Middle frontal gyrus (tissue), 1 donor: ENCODE measurements at regions not wholly inside any gene's neighbourhood (a gene's known extent, or its start where the extent isn't known, plus 50 kb on each side); places are given as distances from the start of the nearest gene placed in this dataset.

Experiments
- DNase-seq: peaks from one replicate; pipeline ENCODE4 v3.0.0-alpha.2; 2015; ENCODE audit warnings: low spot score; ENCODE audit errors: extremely low spot score

DNA sequence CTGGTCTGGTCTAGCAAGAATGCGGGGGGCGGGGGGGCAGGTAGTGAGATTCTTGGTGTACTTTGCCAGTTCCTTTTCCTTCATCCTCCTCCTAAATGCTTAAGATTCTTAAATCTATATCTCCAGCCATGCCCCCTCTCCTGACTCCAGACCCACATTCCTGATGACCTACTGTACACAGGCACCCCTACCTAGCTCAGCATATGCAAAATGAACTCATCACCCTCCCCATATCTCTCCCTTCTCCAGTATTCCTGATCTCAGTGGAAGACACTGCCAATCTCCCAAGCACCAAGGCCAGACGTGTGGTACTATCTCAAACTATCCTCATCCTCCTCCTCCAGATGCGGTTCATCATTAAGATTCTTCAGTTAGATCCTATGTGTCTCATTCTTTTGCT, 215.8 kb downstream of the SPTSSA start:
- no peak for DNase-seq

DNA sequence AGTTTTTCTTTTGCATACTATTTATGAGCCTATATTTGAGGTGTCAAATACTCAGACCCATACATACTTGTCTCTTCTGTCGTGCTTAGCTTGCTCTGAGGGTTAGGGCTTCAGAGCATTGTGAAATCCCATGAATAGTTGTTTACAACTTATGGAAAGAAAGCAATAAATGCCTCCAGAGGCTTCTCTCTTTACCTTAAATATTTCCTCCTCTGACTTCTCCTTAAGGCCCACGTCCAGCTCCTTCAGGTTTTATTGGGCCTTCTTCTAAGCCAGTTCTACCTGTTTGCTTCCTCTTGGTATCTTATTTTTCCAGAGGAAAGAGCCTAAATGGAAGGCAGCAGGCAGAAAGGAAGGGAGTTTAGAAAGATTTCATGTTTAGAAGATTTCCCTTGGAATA, 218.6 kb downstream of the SPTSSA start:
- DNase-seq = no peak

DNA sequence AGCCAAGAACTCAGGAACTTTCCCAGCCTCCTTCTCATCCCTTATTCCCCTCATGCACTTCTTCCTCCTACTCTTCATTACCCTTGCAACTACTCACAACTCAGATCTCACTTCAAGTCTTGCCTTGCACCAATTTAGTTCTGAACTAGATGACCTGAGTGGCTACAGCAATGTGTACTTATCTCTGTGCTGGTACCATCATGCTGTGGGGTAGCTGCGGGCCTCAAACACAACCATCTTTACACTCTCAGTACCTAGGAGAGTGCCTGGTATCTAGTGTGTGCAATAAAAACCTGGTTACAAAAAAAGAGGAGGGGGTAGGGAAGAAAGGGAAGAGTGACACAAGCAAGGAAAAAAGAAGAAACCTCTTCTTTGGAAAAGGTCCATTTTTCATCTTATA, 219.0 kb downstream of the SPTSSA start:
- no peak for DNase-seq

DNA sequence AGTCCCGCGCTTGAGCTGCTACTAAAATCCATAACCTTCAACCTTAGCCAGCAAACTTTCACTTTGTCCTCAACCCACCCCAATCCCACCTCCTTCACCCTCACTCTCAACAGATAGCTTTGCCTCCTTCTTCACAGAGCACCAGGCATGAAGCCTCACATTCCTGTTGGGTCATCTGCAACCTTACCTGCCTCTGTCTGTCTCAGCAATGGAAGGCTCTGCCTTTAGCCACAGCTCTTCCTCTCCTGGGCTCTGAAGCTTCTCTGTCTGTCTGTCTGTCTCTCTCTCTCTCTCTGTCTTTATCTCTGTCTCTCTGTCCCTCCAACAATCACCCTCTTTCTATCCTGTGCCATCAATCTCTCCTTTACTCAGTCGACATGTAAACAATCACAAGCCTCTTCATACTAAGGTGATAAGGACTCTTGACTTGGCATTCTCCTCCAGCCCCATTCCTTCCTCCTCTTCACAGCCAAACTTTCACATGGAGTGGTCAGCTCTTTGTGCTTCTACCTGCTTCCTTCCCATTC, 220.8 kb downstream of the SPTSSA start:
- no peak for DNase-seq

DNA sequence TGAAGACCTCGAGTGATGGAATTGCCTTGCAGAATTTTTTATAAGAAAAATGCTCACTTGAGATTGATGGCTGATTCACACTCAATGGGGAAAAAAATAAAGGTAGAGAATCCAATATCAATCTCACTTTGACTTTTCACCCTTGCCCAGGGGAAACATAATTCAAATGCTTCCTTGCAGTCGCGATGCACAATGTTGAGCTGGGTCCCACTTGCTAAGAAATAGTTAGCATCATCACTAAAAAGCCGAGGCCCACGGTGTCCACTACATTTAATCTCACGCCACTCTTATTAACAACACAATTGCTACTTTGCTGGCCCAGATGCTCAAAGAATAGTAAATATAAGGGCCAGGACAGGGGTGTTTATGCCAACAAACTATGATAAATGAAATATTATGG, 223.4 kb downstream of the SPTSSA start:
- DNase-seq = no peak

DNA sequence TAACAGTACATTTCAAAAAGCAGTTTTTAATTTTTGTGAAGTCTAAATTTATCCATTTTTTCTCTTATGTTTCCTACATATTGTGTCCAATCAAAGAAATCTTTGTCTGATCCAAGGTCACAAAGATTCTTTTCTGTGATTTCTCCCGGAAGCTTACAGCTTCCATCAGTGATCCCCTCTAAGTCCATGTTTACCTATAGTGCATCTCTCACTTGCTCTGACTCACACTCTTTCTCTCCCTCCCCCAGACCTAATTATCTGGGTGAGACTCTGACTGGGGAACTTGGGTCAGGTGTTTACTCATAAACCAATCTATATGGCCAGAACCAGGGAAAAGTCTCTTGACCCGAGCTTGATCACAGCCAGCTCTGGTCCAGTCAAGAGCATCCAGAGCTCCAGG, 224.4 kb downstream of the SPTSSA start:
- no peak for DNase-seq

DNA sequence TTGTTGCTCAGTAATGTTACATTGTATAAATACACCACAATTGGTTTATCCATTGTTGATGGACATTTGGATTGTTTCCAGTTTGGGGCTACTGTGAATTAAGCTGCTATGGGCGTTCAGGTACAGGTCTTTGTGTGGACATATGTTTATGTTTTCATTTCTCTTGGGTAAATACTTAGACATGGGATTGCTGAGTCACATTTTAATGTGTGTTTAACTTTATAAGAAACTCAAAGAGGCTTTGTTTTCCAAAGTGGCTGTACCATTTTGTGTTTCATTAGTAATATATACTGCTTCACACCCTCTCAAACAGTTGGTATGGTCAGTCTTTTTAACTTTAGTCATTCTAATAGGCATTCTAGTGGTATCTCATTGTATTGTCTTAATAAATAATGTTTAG, 225.0 kb downstream of the SPTSSA start:
- DNase-seq = no peak

DNA sequence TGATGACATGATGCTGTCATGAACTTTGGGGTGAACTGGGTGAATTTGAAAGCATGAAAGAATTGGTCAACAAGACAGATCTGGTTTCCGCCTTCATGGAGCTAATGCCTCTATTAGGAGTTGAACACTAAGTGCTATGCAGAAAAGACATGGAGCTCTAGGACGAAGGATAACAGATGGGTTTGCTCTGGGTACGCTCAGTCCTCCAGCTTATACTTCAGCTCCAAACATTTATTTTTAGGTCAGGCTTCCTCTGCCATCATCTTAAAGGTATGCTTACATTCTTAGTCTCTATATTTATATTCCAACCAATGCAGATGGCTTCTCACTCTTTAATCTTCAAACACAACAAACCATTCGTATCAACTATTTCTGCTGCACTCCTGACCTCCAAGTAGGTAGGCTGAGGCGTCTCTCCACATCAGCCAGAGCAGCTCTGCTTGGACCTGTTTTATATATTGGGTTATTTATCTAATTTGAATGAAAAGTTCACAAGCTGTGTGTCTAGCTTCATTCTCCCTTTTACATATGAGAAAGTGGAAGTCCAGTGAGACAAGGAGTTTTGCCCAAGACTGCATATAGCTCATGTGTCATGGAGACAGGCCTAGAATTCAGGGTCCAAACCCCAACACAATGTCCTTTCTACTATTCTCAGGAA, 226.3 kb downstream of the SPTSSA start:
- no peak for DNase-seq

DNA sequence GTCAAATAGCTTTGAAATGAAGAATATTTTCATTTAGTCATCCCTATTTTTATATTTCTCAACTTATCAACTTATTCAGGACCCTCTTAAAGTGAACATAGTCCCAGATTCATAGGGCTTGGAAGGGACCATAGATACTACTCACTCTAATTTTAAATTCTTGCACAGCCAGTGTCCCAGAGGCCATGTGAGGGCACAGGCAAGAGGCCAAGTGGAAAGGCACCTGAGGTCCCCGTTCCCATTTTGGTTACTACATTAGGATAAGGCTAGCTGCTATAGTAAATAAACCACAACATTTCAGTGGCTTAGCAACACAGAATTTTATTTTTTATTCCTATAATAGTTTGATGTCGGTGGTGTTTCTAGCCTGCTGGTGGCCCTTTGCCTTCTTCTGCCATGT, 227.8 kb downstream of the SPTSSA start:
- no peak for DNase-seq

DNA sequence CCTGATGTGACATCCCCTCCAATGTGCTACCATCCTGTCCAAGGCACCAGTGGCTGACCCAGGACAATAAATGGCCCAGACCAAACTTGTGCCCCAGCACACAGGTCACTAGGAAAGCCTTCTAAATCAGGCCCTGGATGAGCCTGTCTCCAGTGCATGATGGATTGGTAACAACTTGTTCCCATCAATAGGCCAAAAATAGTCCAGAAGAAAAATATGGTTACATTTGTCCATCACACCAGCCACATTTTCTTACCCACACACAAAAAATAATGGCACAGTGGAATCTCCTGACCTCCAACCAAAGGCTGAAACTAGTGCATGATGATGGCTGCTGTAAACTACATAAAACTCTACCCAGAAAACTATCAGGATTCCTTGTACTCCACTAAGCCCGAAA, 228.4 kb downstream of the SPTSSA start:
- DNase-seq = no peak

DNA sequence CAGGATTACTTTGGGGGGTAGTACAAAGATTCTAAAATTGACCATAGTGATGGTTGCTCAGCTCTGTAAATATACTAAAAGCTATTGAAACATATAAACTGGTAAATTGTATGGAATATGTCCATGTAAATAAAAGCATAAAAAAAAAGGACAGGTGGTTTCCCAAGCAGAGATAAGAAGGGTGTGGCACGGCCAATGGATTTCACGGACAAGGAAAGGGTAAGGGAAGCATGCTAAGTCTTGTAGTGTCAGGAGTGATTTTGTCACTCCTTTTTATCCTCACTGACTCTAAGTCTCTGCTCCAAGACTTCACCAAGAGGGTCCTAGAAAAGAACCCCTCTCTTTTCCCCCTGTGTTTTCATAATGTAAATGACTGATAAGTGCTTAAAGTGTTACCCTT, 229.2 kb downstream of the SPTSSA start:
- DNase-seq = no peak

DNA sequence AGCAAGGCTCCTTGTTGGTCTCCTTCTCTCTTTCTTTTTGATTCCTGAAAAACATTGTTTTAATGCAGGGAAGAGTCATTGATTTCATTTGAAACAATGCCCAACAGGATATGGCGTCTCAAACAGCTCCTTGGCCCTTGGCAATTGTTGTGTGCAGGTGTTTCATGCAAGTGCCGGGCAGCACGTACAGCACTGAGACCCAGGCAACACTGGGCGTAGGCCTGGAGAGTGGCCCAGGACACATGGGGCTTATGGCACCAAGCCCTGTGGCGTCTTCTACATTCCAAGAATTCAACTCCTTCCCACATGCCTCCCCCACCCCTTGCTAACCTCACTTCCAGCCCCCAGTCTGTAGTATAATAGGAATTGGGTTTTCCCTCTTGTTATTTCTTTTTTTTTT, 230.4 kb downstream of the SPTSSA start:
- no peak for DNase-seq

DNA sequence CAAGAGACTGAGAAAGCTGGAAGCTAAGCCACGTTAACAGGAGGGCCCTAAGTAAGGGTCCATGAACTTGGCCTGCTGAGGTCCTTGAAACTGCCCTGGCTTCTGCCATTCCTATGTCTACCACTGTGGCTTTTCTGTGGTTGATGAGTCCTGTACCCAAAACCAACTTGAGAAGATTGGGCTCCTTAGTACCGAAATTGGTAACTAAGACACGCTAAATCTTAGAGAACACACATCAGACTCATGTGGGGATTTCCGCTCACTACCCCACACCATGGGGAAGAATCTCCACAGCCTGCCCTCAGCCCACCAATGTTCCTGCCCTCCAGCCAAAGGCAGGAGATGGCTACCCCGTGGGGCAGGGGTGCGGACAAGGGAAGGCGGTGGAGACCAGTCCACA, 232.9 kb downstream of the SPTSSA start:
- no peak for DNase-seq

DNA sequence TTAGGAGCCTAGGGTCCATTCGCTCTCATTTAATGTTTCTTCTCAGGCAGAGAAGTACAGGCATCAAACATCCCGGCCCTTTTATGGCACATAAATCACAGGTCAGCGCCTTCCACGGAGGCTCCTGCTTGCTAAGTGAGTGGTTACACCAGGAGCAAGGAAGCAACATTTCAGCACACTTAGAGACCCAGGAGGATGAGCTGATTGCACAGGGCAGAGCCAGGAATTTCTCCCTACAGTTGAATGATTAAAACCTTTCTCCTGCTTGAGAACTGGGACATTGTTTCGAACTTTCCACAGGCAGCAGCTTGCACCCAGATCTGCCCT, 233.4 kb downstream of the SPTSSA start:
- no peak for DNase-seq

DNA sequence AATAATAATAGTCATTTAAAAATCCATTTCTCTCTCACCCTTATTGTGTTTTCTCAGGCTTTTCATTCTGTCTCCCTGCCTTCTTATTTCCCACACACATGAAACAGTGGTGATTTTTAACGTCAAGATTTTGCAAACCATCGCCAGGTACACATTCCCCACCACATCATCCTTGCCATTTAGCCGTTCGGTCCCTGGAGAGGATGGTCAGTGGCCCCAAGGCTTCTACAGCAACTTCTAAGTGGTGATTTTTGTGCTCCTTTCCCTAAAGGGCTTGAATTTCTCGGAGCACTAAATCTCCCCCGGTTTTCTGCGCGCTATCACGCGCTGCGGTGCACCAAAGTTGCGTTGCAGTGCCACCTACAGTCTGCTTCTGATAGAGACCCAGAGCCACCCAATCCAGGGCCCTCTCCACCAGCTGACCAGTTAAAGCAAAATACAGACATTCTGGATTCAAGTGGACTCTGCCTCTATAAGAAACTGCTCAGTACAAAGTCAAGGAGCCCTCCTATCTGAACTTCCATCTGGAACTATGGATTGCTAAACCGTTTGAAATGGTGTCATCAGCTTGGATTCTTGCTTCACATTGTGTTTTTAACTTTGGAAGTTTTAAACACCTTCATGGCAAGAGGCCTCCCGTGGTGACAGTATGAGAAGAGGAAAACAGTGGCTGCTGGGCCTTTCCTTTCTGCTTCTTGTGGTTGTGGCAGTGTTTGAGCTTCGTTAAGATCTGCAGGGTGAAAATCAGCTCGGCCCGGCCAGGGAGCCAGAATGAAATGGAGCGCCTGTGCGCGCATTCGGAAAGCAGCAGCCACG, 234.0 kb downstream of the SPTSSA start:
- peak; percentile 72 for DNase-seq

DNA sequence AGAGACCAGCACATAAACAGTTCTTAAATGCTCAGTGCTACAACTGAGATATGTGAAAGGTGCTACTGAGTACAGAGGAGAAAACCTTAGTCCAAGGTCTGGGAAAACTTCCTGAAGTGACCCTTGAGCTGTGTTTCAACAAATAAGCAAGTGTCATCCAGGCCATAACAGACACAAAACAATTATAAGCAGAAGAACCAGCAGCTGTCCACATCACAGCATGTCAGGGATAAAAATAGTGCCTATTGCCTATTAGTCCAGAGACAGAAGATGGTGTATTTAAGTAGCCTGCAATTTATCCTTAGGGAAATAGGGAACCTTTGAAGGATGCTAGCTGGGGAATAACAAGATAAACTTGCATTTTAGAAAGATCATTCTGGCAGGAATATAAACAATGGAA, 237.8 kb downstream of the SPTSSA start:
- no peak for DNase-seq

DNA sequence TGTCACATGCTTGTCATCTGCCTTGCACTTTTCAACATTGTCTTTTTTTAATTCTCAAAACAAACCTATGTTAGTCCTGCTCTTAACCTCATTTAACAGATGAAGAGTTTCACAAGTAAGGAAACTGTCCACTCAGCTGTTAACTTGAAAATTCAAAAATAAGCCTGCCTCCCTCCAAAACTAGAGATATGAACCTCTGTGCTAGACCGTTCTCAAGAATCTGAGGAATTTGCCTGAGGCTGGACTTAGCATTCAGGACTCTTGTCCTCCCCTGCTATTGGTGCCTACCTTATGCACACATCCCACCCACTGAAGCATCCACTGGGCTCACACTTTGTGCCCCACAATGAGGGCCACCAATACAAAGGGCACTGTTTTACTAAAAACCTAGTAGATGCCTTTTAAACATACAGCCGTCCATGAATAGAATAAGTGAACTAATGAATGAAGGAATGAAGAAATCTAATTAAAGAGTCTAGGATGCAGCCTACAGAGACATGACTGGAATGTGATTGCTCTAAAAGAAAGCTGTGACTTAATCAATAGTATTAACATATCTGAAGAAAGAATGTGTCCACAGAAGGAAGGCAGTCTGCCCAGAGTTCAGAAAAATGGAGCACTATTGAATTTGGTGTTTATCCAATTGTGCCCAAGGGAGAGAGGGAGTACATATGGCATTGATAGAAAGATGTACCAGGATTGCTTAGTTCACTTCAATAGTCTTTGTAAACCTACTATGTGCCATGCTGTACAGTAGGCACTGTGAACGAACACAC, 238.5 kb downstream of the SPTSSA start:
- no peak for DNase-seq

DNA sequence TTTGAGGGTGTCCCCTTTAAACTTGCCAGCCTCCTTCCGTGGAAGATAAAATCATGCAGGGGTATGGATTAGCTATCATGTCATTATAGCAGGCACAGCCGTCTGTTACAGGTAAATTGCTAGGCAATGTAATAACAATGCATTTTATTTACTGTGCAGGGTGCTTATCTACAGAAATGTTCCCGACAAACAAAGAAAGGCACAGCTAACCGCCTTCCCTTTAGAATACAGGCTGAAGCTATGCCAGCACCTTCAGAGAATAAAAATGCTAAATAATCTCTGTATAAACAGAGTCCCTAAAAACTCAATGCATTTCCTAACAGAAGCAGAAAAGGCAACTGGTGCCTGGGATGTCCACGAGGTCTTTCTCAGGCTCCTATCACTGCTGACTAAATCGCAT, 239.2 kb downstream of the SPTSSA start:
- DNase-seq = no peak

DNA sequence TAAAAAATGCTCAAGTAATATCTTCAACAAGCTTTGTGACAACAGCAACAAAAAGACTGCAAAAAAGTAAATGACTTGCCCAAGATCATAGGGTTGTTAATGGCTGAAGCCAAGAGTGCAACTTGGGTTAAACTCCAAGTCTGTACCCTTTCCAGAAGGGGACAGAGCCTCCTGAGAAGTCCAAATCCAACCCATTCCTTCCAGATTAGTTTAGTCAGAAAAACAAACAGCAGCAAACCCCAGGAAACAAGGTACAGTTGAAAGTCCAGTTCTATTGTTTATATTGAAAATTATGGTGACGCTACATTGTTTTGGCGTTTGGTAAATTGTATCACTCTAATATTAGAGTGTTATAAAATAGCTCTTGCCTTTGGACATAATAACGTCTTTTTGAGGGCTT, 239.9 kb downstream of the SPTSSA start:
- DNase-seq = no peak

DNA sequence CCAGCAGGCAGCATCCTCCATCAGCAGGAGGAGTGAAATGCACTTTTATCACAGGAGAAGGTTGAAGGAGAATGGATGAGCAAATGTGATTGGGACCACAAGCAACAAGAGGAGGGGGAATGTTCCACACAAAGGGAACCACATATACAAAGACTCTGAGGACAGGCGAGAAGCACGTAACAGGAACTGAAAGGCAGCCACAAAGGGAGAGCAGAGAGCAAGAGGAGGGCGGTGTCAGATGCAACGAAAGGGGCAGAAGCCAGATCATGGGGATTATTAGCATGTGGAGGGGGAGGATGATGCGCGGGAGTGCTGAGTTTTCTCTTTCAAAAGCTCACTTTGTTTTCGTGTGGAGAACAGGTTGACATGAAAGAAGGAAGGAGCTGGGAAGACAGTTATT, 241.1 kb downstream of the SPTSSA start:
- DNase-seq = no peak

DNA sequence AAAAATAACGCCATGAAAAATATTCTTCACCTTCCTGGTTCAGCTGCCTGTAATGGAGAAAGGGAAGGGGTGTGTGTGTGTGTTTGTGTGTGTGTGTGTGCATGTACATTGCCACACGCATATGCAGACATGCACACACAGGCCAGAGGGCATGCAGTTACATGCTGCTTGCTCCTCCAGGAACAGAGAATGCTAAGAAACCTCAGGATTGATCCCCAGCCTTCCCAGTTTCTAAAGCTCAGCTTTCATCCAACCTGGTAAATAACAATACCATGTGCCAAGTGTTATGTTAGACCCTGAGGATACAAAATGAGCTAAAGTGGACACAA, 241.7 kb downstream of the SPTSSA start:
- DNase-seq = no peak

DNA sequence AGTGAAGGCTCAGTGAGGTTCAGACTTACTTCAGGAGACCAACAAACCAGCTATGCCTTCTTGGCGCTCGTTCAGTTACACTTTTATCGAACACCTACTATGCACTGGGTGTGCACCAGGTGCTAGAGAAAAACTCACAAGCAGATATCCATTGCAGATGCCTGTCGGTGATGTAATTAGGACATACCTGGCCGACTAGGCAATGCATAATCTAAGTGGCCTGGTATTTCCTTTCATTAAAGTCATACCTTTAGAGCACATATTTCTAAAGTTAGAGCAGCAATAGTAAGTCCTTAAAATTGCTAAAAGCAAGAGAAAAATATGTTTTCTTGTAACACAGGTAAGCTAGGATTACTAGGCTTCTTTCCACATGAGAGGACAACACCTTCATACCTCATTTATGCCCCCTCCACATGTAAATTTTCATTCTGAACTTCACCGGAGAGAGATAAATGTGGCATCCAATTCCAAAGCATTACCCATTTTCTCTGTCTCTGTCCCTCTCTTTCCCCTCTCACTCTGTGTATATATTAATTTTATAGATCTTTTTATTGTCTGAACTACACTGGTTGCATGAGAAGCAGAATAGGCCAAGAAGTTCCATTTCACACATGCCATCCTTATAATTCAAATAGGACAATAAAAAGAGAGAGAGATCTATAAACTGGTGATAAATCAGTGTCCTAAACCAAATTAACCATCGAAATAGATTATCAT, 242.2 kb downstream of the SPTSSA start:
- no peak for DNase-seq
